HG03066 (cell line): ENCODE measurements at regions not wholly inside any gene's neighbourhood (a gene's known extent, or its start where the extent isn't known, plus 50 kb on each side); places are given as distances from the start of the nearest gene placed in this dataset.

ENCODE experiments used
- ATAC-seq: cut with Tn5 transposase; IDR thresholded peaks from one replicate; pipeline ENCODE4 v1.9.1; 2021; ENCODE audit warnings: low read depth; ENCODE audit not compliant: unreplicated experiment

DNA sequence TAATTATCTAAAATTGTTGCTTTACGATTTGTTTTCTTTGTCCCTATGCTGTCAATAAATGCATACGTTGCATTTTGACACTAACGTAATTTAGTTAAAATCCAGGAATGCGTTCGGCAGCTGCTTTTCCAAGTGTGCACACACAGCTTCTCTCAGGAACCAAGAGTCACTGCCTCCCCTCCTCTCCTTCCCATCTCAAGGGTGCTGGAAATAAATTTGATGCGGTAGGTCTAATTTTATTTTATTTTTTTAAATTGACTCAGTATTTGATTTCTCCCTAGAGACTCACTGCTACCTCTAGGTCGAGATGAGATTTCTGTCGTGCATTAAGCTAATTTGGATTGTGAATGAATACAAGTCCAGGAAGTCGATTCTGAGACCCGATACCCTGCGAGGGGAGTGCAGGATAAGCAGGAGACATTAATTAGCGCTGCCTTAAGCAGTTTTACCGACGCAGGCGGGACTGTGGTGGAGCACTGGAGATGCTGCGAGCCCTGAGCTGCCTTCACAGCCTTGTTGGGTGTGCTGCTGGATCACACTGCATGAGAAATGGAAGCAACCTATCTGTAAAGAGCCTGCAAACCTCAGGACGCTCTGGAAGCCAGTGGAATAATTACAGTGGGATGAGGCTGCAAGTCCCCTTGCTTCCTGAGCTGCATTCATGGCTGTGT lies 381.2 kb downstream of the C6orf118 start:
- ATAC-seq = no peak

DNA sequence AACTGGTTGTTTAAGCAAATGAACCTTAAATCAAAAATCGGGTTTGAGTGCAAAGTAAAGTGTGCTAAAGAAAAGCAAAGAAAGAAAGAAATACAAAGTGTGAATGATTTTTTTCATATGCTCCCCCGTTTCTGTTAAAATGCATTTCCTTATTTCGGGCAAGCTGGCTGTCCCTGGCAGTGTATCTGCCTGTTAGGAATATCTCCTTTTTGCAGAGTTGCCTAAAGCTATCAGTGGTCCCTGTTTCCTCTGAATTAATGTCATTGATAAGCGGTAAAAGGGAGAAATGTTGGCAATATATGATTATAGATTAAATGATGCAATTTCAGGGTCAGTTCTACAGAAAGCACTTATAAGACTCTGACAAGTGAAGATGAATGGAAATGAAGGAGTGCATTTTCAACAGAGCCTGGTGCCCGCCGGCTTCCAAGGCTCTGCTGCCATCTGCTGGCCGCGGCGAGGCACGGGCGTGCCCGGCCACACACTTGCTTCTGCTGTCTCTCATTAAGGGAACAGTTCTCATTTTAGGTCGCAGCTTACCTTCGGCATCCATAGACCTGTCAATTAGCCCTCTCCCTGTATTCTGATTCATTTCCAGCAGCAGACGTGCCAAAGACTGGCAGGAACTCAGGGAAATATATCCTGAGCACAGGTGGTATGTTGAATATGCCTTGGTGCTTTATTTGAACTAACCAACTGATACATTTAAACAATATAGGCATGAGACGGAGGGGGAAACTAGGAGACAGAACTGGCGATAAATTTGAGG lies 381.9 kb downstream of the C6orf118 start:
- ATAC-seq = peak; percentile 84

DNA sequence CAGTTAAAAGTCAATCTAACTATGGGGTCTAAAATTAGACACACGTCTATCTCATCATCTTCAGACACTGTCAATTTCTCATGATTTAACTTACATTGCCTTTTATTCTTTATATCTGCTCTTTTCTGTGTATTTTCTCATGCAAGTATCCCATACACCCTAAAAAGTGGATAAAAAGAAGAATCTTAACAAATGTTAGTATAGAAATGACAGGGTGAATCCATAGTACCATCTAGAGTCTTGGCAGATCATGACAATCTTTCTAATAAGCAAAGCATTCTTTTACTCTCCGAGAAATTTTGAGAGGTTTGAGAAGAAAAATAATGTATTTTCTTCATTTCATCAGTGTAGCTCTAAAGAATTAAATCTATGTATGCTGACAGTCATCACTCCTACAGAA lies 382.7 kb downstream of the C6orf118 start:
- no peak for ATAC-seq

DNA sequence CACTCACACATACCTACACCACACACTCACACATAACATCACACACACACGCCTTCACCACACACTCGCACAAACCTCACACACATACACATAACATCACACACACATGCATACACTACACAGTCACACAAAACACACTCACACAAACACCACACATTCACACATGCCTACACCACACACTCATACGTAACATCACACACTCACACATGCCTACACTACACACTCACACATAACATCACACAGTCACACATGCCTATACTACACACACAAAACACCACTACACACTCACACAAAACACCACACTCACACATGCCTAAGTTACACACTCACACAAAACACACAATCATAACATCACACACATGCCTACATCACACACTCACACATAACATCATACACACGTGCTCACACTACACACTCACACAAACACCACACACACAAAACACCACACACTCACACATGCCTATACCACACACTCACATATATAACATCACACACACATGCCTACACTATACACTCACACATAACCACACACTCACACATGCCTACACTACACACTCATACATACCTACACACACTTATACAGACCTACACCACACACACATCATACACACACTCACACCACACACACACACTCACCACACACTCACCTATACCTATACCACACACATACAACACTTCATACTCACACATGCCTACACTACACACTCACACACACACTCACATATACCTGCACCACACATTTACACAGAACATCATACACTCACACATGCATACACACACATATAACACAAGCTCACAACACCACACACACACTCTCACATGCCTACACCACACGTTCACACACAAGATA lies 383.5 kb downstream of the C6orf118 start:
- no peak for ATAC-seq

DNA sequence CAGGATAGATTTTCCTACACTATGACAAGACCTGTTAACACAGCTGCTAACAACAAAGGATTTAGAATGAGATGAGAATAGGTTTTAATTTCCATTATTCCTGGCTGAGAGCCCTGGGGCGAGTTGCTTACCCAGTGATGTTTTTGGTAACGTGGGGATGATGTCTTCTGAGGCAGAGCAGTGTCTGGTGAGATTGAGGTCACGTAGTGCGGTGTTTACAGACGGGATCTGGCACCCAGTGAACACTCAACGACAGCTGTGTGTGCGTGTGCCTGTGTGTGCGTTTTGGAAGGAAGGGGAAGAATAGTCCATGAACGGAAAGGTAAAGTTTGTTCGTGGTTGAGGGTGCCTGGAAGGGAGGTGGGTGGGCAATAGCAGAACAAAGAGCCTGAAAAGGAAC lies 384.7 kb downstream of the C6orf118 start:
- no peak for ATAC-seq

DNA sequence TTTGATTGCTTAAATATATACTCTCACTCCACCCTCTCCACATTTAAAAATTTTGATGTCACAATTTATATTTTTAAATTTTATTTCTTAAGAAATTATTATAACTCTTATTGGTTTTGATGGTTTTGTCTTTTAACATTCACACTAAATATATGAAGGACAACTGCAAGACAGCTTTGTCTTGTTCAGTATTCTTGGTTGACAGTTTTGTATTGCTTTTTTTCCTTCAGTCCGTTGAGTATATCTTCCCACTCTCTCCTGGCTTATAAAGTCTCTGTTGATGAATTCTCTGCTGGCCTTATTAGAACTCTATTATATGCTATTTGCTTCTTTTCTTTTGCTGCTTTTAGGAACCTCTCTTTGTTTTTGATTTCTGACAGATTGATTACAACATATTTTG lies 392.2 kb downstream of the C6orf118 start:
- ATAC-seq = no peak

DNA sequence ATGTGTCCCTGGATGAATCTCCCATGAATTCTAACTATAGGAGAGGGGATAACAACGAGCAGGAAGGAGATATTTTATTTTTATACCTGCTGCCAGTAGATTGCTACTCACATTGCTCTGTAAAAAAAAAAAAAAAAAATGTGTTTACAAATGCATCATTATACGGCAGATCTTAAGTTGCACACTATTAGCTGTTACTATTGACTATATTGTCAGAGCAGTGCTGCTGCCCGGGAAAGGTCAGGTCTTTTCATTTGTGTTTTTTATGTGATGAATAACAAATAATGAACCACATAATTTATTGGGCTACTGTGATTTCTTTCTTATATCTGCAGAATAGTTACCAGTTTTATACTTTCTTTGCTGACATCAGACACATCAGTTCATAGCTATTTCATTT lies 393.3 kb downstream of the C6orf118 start:
- no peak for ATAC-seq

DNA sequence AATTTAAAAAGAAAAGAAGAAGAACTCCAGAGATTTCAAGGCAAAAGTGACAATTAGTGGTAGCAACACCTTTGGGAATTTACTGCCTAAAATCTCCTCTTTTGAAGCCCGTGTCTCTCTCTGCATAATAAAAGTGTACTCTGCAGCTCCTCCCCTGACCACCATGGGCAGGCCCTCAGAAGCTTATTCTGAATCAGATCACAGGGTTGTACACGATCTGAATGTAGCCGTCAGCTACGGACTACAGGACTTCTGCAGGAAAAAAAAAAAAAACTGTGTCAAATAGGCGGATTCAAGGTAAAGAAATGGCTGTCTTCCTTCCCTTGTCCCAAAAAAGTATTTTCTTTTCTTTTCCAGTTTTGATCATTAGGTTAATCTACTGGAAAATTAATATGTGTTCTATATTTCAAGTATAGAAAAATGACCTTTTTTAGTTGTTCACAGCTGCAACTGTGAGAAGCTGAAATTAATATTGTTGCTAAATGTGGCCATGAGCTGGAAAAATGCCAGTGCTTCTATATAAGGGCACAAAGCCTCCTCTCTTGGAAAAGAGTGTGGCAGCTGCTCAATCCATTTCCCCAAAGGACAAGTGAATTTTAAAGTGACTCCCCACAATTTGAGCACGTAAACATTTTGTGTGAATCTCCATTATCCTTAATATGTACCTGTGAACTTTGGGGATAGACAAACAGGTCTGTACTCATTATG lies 397.4 kb downstream of the C6orf118 start:
- ATAC-seq = no peak

DNA sequence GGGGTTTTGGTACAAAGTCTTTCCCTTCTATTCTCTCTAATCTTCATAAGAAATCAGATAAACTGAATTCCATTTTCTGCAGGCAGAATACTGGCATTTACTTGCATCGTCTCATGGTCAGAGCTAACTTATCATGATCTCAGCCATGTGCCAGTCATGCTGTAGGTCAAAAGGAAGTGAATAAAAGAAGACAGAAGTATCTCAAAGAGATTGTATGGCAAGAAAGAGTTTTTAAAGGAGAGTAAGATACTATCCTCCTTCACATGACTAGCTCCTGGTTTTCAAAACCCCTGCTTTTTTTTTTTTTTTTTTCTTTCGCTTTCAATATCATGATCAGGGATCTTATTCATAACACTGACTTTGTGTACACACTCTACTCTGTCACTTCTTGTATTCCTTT lies 398.3 kb downstream of the C6orf118 start:
- ATAC-seq = no peak

DNA sequence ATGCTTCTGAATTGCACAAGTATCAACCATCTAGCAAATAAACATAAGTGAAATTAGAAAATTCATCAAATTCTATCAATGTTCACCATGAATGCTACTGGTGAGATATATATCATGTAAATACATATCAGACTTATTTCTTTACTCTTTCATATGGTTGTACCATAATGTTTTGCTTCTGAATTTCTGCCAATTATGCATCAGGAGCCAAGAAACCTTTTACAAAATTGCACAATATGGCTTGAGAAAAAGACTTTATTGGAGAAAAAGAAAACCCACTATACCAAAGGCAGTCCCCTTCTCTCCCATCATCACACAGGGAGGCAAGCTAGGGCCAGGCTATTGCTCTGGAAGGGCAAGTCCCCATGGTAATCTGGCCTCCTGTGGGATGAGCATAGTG lies 402.6 kb downstream of the C6orf118 start:
- no peak for ATAC-seq

DNA sequence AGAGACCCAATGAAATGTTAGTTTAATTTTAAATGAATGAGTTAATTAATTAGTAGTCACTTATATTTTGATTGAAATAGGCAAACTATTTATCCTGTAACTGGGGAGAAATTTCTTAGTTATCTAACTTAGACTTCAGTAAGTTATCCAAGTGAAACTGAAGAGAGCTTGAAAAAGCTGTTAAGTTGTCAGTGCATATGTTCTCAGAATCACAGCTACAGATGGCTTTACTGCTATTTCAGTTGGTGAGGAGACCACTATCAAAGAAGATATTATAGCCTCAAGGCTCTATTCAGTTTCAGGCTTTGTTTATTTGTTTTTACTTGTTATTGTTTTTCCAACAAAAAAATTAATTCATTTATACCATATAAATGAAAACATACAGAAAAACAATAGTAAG lies 404.1 kb downstream of the C6orf118 start:
- ATAC-seq = no peak

DNA sequence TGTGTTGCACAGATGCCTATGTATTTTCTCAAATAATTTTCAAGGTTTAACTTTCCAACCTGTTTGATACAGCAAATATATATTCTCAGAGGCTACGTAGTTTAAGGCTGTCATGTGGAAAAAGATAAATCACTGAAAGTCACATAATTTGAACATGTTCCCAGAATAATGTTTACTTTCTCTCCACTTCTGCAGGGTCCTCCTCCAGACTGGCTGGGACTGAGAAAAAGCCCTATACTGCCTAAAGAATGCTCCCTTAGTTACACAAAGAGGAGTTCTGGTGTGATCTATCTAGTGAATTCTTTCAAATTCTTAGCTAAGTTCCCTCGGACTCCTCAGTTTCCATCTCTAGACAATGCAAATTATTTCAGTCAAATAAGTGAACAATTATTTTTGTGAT lies 411.0 kb downstream of the C6orf118 start:
- ATAC-seq = no peak

DNA sequence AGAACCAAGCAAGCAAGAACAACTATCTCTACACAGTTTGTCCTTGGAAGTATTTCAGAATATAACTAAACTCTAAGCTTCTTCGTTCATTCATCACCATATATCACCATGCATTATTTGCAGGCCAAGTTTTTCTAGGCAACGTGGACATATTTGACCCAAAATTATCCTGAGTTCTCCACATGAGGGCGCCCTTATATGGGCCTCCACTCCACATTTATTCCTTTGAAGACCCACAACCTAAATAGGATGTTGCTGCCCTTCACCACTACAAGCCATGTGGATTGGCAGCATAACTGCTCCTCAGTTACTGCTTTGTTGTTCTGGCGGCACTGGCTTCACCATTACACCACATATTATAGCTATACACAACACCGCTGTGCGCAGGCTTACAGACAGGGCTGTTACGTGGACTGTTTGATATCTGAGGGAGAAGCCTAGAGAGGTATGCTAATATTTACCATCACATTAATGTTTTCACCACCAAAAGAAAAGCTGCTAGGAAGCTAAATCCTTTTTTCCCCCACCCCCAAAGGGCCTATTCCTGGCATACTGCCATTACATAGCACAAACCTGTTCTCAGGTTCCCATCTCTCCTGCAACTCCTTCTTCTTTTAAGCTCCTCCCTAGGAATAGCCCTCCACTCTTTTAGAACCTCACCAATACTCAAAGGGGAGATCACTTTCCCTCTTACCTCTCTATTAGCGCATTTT lies 411.7 kb downstream of the C6orf118 start:
- ATAC-seq = no peak

DNA sequence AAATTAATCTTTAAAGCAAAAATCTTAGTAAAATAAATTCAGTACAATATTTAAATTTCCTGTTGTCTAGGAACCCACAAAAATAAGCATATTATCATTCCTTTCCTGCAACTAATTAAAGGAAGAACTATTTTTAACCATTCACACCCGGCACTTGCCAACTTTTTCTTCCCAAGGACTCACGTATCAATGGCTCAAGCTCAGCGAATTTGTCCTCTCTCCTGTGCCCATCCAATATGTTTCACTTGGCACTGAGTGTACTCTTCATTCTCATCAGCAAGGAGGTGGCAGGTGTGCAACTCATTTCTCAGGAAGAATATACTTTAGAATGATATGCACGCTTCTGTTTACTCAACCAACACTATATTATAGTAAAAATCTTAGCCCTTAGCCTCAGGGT lies 419.4 kb downstream of the C6orf118 start:
- no peak for ATAC-seq

DNA sequence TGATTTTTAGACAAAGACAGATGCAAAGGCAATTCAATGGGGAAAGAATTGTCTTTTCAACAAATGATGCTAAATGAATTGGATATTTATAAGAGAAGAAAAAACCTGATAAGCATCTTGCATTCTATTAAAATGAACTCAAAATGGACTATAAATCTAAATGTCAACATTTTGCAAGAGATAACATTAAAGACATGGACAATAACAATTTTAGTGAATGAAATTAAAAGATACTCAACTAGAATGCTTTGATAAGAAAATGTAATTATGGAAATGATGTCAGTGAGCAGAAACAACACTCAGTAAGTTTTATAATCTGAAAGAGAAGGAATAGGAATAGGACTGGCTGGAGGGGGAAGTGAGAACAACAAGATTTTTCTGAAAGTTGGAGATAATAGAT lies 421.7 kb downstream of the C6orf118 start:
- ATAC-seq = no peak

DNA sequence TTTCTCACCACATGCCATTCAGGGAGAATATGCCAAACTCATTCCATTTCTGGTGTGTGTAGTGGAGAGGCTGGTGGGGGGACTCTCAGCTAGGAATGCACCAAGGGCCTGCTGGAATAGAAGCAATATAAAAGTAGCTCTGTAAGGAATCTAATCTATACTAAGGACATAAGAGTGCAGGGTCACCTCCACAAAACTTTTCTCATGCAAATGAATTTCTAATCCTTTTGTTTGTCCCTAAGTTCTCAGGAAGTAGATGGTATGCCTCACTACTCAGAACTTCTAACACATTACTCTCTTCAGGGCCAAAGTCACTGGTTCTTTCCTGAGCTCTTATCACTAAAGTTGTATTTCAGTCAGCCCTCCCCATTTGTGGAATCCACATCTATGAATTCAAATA lies 427.2 kb downstream of the C6orf118 start:
- no peak for ATAC-seq

DNA sequence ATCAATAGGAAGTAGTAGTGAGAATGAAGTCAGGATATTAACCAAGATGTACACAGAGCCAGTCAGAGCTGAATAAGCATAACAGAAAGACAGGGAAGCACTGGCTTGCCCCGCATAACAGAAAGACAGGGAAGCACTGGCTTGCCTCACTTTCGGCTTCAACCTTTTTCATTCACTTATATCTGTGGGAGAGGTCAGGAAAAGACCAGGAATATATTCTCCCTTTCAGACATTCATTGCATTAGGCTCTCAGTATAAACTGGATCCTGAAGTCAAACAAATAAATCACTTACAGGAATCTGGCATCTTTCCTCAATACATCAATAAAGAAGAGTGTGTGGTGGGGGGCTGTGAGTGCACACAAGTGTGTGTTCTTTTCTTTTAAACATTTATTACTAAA lies 437.6 kb downstream of the C6orf118 start:
- ATAC-seq = no peak

DNA sequence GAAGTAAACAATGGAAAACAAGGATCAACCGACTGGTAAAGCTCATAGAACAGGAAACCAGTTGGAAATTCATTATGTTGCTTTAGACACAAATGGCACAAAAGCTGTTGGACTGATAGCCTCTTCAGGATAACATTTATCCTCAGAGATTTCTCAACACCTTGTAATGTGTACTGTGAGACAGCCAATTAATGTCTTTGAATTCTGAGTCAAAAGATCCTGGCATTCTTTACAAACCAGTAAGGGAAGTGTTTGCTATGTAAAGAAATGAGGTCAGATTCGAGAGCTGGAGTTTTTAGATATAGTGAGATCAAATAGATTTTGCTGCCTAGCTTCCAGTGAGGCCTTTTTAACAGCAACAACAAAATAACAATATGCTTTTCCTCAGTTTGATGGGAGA lies 439.2 kb downstream of the C6orf118 start:
- no peak for ATAC-seq

DNA sequence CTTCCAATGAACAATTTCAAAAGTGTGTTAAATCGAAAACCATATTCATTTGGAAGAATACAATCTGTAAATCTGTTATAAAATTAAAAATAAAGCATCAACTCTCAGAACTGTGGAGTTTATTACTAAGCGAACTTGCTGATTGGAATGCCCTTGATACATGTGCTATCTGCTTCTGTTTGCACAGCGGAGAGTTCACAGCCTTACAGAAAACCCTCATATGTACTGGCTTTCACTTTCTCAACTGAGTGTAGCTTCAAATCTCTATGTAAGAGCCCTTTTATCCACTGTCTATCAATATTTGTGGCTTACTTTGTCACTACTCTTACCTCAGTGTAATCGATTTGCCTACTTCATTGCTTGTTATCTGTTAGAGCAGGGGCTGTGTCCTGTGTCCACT lies 447.4 kb downstream of the C6orf118 start:
- ATAC-seq = no peak

DNA sequence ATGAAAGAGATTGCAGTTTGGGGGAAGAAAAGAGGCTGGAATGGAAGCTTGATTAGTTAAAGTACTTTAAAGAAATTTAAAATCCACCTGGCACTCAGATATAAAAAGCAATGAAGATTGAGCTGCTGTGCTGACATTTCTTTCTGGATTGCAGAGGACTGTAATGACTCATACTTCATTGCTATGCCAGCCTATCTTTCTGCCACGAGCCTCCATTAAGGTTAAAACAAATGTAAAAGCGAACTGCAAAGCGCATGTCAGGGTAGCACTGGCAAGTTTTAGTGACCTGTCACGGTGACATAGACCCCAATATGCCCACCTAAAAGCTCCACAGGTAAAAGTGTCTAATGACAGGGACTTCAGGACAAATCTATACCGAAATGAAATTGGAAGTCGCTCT lies 449.6 kb downstream of the C6orf118 start:
- no peak for ATAC-seq
